NCI-H146 (cell line): ENCODE measurements at regions not wholly inside any gene's neighbourhood (a gene's known extent, or its start where the extent isn't known, plus 50 kb on each side); places are given as distances from the start of the nearest gene placed in this dataset.
"Not testable (repeated sequence)": the region's sequence is repeated elsewhere in the genome, so short reads cannot be mapped to it uniquely, and the experiment has no call there.

Experiments
- DNase-seq: peaks from one replicate; lab custom pipeline; 2025; lab: John Stamatoyannopoulos, UW

GRCh38 chr11:12585861-12586260, 88.4 kb upstream of the TEAD1 start:
- no peak for DNase-seq

DNA sequence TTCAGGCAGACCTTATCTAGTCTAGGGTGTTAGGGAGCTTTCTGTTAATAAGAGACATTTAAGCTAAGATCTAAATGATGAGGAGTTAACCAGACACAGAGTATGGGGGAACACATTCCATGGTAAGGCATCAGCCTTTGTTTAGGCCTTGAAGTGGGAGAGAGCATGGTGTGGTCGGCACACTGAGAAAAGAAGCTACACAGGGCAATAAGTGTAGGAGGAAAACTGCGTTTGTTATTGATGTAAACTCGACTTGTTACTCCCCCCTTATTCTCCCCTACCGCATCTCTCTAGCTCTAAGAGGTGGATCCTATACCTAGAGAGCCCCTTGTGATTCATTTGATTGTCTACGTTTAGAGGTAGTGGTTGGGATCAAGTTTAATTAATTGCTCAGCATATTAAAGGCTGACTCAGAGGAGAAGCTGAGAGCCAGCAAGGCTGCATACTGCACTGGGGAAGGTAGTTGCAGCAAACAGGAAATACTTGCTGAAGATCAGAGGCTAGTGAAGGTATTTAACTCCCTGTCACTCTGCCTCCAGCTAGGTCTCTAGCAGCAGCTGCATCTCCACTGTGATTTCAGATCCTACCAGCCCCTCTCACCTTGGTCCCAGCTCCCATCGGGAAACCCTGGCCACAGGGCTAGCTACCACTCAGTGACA, 86.8 kb upstream of the TEAD1 start:
- no peak for DNase-seq

DNA sequence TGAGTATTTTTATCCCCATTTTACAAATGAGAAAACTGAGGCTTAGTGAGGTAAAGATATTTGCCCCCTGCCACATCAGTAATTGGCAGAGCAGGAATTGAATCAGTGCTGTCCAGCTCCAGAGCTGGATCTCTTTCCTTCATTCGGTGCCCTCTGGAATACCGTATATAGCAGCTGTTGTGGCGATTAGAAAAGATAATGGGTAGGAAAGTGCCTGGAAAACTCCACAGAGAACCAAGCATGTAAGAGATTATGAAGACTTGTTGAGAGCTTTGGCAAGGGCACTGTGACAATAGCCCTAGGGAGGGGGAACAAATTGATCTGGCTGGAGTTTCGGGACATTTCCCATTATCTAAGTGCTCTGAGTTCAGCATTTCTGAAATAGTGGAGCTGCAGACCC, 82.5 kb upstream of the TEAD1 start:
- DNase-seq: no peak

DNA sequence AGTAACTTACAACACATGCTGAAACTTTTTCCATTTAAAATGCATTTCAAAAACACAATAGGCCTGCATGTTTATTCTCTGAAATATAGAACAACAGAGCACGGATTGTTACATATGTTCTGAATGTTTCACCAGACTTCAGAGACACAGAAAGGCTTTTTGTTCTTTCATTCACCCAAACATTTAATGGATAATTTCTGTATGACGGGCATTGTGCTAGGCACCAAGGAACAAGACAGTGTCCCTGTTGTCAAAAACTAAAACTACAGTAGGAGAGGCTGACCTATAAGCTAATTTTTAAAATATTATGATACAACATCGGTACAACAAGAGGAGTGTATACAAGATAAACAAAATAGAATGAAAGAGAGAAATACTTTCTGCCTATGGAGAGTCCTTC, 81.9 kb upstream of the TEAD1 start:
- no peak for DNase-seq

DNA sequence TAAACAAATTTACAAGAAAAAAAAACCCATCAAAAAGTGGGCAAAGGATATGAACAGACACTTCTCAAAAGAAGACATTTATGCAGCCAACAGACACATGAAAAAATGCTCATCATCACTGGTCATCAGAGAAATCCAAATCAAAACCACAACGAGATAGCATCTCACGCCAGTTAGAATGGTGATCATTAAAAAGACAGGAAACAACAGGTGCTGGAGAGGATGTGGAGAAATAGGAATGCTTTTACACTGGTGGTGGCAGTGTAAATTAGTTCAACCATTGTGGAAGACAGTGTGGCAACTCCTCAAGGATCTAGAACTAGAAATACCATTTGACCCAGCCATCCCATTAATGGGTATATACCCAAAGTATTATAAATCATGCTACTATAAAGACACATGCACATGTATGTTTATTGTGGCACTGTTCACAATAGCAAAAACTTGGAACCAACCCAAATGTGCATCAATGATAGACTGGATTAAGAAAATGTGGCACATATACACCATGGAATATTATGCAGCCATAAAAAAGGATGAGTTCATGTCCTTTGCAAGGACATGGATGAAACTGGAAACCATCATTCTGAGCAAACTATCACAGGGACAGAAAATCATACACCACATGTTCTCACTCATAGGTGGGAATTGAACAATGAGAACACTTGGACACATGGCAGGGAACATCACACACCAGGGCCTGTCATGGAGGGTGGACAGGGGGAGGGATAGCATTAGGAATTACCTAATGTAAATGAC, 79.0 kb upstream of the TEAD1 start:
- DNase-seq: not testable (repeated sequence)

DNA sequence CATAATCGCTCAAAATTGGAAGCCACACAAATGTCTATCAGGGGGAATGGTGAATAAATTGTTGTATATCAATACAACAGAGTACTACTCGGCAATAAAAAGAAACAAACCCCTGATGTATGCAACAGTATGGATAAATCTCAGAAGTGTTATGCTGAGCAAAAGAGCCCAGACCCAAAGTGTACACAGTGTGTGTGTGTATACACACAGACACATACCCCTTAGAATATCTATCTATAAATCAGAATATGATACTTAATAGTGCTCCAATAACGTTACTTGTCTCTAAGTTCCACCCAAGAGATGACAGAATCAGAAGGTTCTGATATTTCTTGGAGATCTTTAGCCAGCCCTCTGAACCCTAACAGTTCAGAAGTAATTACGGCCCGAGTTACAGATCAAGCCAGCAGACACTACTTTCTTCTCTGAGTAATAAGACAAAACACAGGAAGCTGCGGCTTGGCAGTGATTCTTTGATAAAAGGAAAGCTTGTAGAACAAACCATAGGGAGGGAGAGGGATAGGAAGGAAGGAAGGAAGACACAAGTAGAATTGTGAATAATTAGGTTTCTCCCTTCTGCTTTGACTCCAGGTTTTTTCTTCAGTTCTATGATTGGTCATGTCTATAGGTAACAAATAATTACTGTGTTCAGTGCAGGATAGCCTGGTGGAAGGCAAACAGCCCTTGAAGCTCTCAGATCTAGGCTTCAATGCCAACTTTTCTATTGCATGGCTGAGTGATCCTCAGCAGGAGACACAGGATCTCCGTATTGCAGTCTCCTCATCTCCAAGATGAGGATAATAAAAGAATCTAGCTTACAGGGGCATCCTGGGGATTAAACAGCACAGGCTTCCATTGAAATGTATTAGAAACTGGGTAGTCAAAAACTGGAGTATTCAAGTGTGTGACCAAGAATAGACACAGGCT, 75.6 kb upstream of the TEAD1 start:
- peak; percentile 13 for DNase-seq

DNA sequence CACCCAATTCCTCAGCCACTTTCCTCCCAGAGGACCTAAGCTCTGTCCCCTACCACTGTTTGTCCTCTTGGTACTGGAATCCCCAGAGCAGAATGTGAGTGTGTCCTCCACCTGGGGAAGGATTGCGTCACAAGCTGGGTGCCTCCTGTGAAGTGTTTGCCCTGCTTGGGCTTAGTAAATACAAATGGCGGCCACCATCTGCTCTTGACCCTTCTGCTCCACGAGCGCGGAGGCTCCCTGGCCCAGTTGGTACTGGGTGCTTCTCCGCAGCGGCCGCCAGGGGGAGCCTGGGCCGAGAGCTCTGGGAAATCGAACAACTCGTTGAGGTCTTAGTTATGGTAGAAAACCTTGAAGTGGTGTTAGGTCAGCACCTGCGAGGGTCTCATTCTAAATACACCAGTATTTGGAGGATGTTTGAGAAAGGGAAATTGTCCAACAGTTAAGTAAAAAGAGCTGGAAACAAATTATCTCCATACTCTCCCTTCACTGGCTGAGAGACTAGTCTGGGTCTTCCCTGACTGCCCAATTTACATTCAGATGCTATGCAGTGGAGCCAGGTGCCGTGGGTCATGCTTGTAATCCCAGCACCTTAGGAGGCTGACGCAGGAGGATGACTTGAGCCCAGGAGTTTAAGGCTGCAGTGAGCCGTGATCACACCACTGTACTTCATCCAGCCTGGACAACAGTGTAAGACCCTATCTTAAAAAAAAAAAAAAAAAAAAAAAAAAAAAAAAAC, 74.6 kb upstream of the TEAD1 start:
- DNase-seq: peak; percentile 86

GRCh38 chr11:12600829-12601228, 73.4 kb upstream of the TEAD1 start:
- no peak for DNase-seq

DNA sequence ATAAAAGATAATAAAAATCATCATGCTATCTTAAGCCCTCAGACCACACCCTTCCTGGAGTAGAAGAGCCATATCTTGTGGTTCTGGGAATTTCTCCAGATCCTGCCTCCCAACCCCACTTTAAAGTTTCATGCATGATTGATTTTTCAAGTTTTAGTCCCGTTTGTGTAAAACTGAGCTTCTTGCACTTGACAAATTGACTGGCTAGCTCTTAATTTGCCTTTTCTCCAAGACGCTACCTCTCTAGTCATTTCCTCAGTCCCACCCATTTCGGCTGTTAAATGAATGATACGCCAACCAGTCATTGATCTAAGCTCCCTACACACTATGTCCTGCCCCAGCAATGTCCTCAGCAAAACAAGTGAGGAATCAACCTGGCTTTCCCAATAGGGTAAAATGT, 71.8 kb upstream of the TEAD1 start:
- no peak for DNase-seq

GRCh38 chr11:12603143-12604088, 70.8 kb upstream of the TEAD1 start:
- no peak for DNase-seq

- no peak for DNase-seq
Measured at GRCh38 chr11:12604557-12605153, 69.6 kb upstream of the TEAD1 start.

DNA sequence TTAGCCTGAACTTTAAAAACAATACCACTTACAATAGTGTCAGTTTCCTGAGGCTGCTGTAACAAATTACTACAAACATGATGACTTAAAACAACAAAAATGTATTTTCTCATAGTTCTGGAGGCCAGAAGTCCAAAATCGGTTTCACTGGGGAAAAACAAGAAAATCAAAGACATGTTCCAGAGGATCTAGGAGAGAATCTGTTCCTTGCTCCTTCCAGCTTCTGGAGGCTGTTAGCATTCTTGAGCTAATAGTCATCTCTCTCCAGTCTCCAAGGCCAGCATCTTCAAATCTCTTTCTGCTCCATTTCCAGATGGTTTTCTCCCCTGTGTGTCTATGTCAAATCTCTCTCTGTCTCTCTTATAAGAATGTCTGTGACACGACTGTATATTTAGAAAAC, 67.6 kb upstream of the TEAD1 start:
- DNase-seq: no peak

DNA sequence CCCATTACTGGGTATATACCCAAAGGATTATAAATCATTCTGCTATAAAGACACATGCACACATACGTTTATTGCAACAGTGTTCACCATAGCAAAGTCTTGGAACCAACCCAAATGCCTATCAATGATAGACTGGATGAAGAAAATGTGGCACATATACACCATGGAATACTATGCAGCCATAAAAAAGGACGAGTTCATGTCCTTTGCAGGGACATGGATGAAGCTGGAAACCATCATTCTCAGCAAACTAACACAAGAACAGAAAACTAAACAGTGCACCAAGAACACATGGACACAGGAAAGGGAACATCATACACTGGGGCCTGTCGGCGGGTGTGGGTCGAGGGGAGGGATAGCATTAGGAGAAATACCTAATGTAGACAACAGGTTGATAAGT, 65.5 kb upstream of the TEAD1 start:
- DNase-seq: not testable (repeated sequence)

DNA sequence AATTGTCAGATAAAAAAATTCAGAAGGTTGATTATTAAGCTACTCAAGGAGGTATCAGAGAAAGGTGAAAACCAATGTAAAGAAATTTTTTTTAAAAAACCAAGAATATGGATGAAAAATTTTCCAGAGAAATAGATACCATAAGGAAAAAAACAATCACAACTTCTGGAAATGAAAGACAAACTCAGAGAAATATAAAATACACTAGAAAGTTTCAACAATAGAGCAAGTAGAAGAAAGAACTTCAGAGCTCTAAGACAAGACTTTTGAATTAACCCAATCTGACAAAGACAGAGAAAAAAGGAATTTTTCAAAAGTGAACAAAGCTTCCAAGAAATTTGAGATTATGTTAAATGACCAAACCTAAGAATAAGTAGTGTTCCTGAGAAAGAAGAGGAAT, 62.9 kb upstream of the TEAD1 start:
- no peak for DNase-seq

DNA sequence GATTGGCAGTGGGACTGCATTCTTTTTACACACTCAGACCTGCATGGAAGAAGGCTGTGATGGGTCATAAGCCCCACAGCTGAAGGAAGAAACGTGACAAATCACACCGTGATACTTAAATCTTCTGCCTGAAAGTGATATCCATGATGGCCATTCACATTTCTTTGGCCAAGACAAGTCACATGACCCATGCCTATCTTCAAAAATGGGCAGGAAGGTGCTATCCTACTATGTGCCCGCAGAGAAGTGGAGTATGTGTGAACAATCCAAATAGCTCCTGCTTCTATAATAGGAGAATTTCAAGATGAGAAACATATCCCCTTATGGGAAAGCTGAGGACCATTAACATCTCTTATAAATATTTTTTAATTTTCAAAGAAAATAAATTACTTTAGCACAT, 56.6 kb upstream of the TEAD1 start:
- DNase-seq: no peak

GRCh38 chr11:12618743-12619540, 55.3 kb upstream of the TEAD1 start:
- DNase-seq: no peak

- DNase-seq: no peak
Measured at GRCh38 chr11:12623869-12624268, 50.4 kb upstream of the TEAD1 start.
